GM12878 (cell line): ENCODE measurements at regions not wholly inside any gene's neighbourhood (a gene's known extent, or its start where the extent isn't known, plus 50 kb on each side); places are given as distances from the start of the nearest gene placed in this dataset.

Experiments
- ASH2L ChIP-seq: fragments of 300-600, 200-600 bp; sonication (generic); IDR thresholded peaks from 2 replicates; pipeline ENCODE4 v1.6.1; 2017; ENCODE audit warnings: low read depth, mild to moderate bottlenecking, borderline replicate concordance
- BCL3 ChIP-seq: IDR thresholded peaks from 2 replicates; pipeline ENCODE4 v1.6.1; 2011; ENCODE audit warnings: borderline replicate concordance, low read depth, mild to moderate bottlenecking, moderate library complexity, low read length; ENCODE audit not compliant: insufficient read depth, poor library complexity, severe bottlenecking
- CEBPZ ChIP-seq: fragments of 150-350 bp; IDR thresholded peaks from 2 replicates; pipeline ENCODE4 v1.6.1; 2016; ENCODE audit warnings: low read depth, low read length
- CHD1 ChIP-seq: IDR thresholded peaks from 2 replicates; pipeline ENCODE4 v1.6.1; 2012; ENCODE audit warnings: low read depth, low read length, improper control_type of control experiment
- MAX ChIP-seq: IDR thresholded peaks from 2 replicates; pipeline ENCODE4 v1.6.1; 2012; ENCODE audit warnings: low read depth, low read length, improper control_type of control experiment
- NFXL1 ChIP-seq: fragments of 450-650 bp; IDR thresholded peaks from 2 replicates; pipeline ENCODE4 v1.6.1; 2017; ENCODE audit warnings: antibody characterized with exemption, mild to moderate bottlenecking, borderline replicate concordance
- NFYB ChIP-seq: IDR thresholded peaks from 2 replicates; pipeline ENCODE4 v1.6.1; 2011; ENCODE audit warnings: low read depth, mild to moderate bottlenecking, low read length, improper control_type of control experiment, moderate library complexity; ENCODE audit not compliant: insufficient read depth
- NR2C1 ChIP-seq: fragments of 450-650 bp; IDR thresholded peaks from 2 replicates; pipeline ENCODE4 v1.6.1; 2017; ENCODE audit warnings: antibody characterized with exemption, mild to moderate bottlenecking, moderate library complexity
- RB1 ChIP-seq: fragments of 450-650 bp; formaldehyde crosslinking; IDR thresholded peaks from 2 replicates; pipeline ENCODE4 v1.6.1; 2017; ENCODE audit warnings: mild to moderate bottlenecking, borderline replicate concordance
- STAT3 ChIP-seq: IDR thresholded peaks from 2 replicates; pipeline ENCODE4 v1.6.1; 2011; ENCODE audit warnings: low read depth, low read length, improper control_type of control experiment
- SUPT20H ChIP-seq: IDR thresholded peaks from 2 replicates; pipeline ENCODE4 v1.6.1; 2011; ENCODE audit warnings: low read depth, mild to moderate bottlenecking, low read length, moderate library complexity, borderline replicate concordance; ENCODE audit not compliant: control insufficient read depth
- TCF3 ChIP-seq: IDR thresholded peaks from 2 replicates; pipeline ENCODE4 v1.6.1; 2012; ENCODE audit warnings: low read depth, mild to moderate bottlenecking, low read length, borderline replicate concordance; ENCODE audit not compliant: insufficient read depth
- YY1 ChIP-seq: IDR thresholded peaks from 2 replicates; pipeline ENCODE4 v1.6.1; 2011; ENCODE audit warnings: low read depth, mild to moderate bottlenecking, low read length
- TF ChIP-seq, protein P1 (sequence below): fragments of 450-650 bp; IDR thresholded peaks from 2 replicates; pipeline ENCODE4 v1.6.1; 2016; ENCODE audit warnings: mild to moderate bottlenecking, moderate library complexity, borderline replicate concordance
- TF ChIP-seq, protein P2 (sequence below): fragments of 450-650 bp; IDR thresholded peaks from 2 replicates; pipeline ENCODE4 v1.6.1; 2018; ENCODE audit warnings: mild to moderate bottlenecking, low read depth, moderate library complexity; ENCODE audit not compliant: partially characterized antibody
- TF ChIP-seq, protein P3 (sequence below): fragments of 450-650 bp; IDR thresholded peaks from 2 replicates; pipeline ENCODE4 v1.6.1; 2016; ENCODE audit warnings: mild to moderate bottlenecking

- TF ChIP-seq, protein P1, sequence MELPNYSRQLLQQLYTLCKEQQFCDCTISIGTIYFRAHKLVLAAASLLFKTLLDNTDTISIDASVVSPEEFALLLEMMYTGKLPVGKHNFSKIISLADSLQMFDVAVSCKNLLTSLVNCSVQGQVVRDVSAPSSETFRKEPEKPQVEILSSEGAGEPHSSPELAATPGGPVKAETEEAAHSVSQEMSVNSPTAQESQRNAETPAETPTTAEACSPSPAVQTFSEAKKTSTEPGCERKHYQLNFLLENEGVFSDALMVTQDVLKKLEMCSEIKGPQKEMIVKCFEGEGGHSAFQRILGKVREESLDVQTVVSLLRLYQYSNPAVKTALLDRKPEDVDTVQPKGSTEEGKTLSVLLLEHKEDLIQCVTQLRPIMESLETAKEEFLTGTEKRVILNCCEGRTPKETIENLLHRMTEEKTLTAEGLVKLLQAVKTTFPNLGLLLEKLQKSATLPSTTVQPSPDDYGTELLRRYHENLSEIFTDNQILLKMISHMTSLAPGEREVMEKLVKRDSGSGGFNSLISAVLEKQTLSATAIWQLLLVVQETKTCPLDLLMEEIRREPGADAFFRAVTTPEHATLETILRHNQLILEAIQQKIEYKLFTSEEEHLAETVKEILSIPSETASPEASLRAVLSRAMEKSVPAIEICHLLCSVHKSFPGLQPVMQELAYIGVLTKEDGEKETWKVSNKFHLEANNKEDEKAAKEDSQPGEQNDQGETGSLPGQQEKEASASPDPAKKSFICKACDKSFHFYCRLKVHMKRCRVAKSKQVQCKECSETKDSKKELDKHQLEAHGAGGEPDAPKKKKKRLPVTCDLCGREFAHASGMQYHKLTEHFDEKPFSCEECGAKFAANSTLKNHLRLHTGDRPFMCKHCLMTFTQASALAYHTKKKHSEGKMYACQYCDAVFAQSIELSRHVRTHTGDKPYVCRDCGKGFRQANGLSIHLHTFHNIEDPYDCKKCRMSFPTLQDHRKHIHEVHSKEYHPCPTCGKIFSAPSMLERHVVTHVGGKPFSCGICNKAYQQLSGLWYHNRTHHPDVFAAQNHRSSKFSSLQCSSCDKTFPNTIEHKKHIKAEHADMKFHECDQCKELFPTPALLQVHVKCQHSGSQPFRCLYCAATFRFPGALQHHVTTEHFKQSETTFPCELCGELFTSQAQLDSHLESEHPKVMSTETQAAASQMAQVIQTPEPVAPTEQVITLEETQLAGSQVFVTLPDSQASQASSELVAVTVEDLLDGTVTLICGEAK = no peak
- TF ChIP-seq CEBPZ = no peak
- TF ChIP-seq NFYB = no peak
- TF ChIP-seq MAX = no peak
- TF ChIP-seq YY1 = 0 out of 2 replicates have a peak, but pooled peaks have one; percentile 23
- TF ChIP-seq, protein P2, sequence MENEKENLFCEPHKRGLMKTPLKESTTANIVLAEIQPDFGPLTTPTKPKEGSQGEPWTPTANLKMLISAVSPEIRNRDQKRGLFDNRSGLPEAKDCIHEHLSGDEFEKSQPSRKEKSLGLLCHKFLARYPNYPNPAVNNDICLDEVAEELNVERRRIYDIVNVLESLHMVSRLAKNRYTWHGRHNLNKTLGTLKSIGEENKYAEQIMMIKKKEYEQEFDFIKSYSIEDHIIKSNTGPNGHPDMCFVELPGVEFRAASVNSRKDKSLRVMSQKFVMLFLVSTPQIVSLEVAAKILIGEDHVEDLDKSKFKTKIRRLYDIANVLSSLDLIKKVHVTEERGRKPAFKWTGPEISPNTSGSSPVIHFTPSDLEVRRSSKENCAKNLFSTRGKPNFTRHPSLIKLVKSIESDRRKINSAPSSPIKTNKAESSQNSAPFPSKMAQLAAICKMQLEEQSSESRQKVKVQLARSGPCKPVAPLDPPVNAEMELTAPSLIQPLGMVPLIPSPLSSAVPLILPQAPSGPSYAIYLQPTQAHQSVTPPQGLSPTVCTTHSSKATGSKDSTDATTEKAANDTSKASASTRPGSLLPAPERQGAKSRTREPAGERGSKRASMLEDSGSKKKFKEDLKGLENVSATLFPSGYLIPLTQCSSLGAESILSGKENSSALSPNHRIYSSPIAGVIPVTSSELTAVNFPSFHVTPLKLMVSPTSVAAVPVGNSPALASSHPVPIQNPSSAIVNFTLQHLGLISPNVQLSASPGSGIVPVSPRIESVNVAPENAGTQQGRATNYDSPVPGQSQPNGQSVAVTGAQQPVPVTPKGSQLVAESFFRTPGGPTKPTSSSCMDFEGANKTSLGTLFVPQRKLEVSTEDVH = no peak
- no peak for TF ChIP-seq CHD1
- TF ChIP-seq, protein P3, sequence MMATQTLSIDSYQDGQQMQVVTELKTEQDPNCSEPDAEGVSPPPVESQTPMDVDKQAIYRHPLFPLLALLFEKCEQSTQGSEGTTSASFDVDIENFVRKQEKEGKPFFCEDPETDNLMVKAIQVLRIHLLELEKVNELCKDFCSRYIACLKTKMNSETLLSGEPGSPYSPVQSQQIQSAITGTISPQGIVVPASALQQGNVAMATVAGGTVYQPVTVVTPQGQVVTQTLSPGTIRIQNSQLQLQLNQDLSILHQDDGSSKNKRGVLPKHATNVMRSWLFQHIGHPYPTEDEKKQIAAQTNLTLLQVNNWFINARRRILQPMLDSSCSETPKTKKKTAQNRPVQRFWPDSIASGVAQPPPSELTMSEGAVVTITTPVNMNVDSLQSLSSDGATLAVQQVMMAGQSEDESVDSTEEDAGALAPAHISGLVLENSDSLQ = no peak
- no peak for TF ChIP-seq BCL3
- no peak for TF ChIP-seq ASH2L
- TF ChIP-seq STAT3 = no peak
- TF ChIP-seq NFXL1 = no peak
- no peak for TF ChIP-seq NR2C1
- no peak for TF ChIP-seq RB1
- no peak for TF ChIP-seq SUPT20H
- no peak for TF ChIP-seq TCF3
Measured at GRCh38 chr5:68460147-68460798, 244.7 kb downstream of the PIK3R1 start (continued).
